ENCODE measurements at regions not wholly inside any gene's neighbourhood (a gene's known extent, or its start where the extent isn't known, plus 50 kb on each side); places are given as distances from the start of the nearest gene placed in this dataset.

- TF ChIP-seq CTCF (conservative IDR thresholded peaks at IDR 0.05; ENCODE audit: low read depth, low read length) (no peak), CEBPB (IDR thresholded peaks at IDR 0.05; ENCODE audit: low read depth, low read length) (peak; percentile 69)
Measured at GRCh38 chr5:145236127-145236526, 599.0 kb downstream of the PRELID2 start.

Measured in IMR-90 (cell line).